Activated naive CD4-positive, alpha-beta T cell treated with anti-CD3 and anti-CD28 coated beads, Interleukin-2, amount 50 U/mL, for 24 hours (primary cell): ENCODE measurements at regions not wholly inside any gene's neighbourhood (a gene's known extent, or its start where the extent isn't known, plus 50 kb on each side); places are given as distances from the start of the nearest gene placed in this dataset.
"Not testable (repeated sequence)": the region's sequence is repeated elsewhere in the genome, so short reads cannot be mapped to it uniquely, and the experiment has no call there.

ENCODE experiments used
- H3K27ac Mint-ChIP-seq: one replicate; pipeline ENCODE4 v1.8.0; 2021; ENCODE audit warnings: mild to moderate bottlenecking, mixed read lengths
- H3K27me3 Mint-ChIP-seq: one replicate; pipeline ENCODE4 v1.8.0; 2021; ENCODE audit warnings: mixed read lengths
- H3K36me3 Mint-ChIP-seq: one replicate; pipeline ENCODE4 v1.8.0; 2021; ENCODE audit warnings: mixed read lengths
- H3K4me1 Mint-ChIP-seq: one replicate; pipeline ENCODE4 v1.8.0; 2021; ENCODE audit warnings: mixed read lengths
- H3K4me3 Mint-ChIP-seq: one replicate; pipeline ENCODE4 v1.8.0; 2021; ENCODE audit warnings: mild to moderate bottlenecking, mixed read lengths
- H3K9me3 Mint-ChIP-seq: one replicate; pipeline ENCODE4 v1.8.0; 2021; ENCODE audit warnings: mixed read lengths

GRCh38 chr2:8592736-8593135 lies 89.1 kb upstream of the ID2 start:
- H3K9me3 Mint-ChIP-seq, result no peaks in the 10 kb centered on the region
- H3K27ac Mint-ChIP-seq, result no peak overlapping the region
- peaks cover 5% of the 10 kb centered on the region for H3K4me1 Mint-ChIP-seq
- H3K36me3 Mint-ChIP-seq, result no peaks in the 10 kb centered on the region
- no peak overlapping the region for H3K4me3 Mint-ChIP-seq
- no peaks in the 10 kb centered on the region for H3K27me3 Mint-ChIP-seq

- Mint-ChIP-seq H3K27me3 (no peaks in the 10 kb centered on the region), H3K27ac (no peak overlapping the region), H3K36me3 (no peaks in the 10 kb centered on the region), H3K4me3 (no peak overlapping the region), H3K9me3 (no peaks in the 10 kb centered on the region), H3K4me1 (peaks cover 5% of the 10 kb centered on the region)
Measured at GRCh38 chr2:8593243-8593642, 88.6 kb upstream of the ID2 start.

- H3K9me3 Mint-ChIP-seq, result no peaks in the 10 kb centered on the region
- H3K4me3 Mint-ChIP-seq, result no peak overlapping the region
- no peaks in the 10 kb centered on the region for H3K27me3 Mint-ChIP-seq
- H3K36me3 Mint-ChIP-seq, result no peaks in the 10 kb centered on the region
- H3K27ac Mint-ChIP-seq, result no peak overlapping the region
- no peaks in the 10 kb centered on the region for H3K4me1 Mint-ChIP-seq
Measured at GRCh38 chr2:8594731-8595427, 87.0 kb upstream of the ID2 start.

- no peak overlapping the region for H3K27ac Mint-ChIP-seq
- no peaks in the 10 kb centered on the region for H3K4me1 Mint-ChIP-seq
- H3K36me3 Mint-ChIP-seq, result no peaks in the 10 kb centered on the region
- no peaks in the 10 kb centered on the region for H3K27me3 Mint-ChIP-seq
- no peak overlapping the region for H3K4me3 Mint-ChIP-seq
- H3K9me3 Mint-ChIP-seq, result no peaks in the 10 kb centered on the region
Measured at GRCh38 chr2:8595428-8595805, 86.4 kb upstream of the ID2 start.

- no peaks in the 10 kb centered on the region for H3K27me3 Mint-ChIP-seq
- H3K4me1 Mint-ChIP-seq, result no peaks in the 10 kb centered on the region
Measured at GRCh38 chr2:8595811-8596600, 85.8 kb upstream of the ID2 start.

GRCh38 chr2:8597094-8597493 lies 84.8 kb upstream of the ID2 start:
- H3K4me3 Mint-ChIP-seq, result no peak overlapping the region
- H3K27me3 Mint-ChIP-seq, result no peaks in the 10 kb centered on the region
- H3K27ac Mint-ChIP-seq, result no peak overlapping the region
- H3K4me1 Mint-ChIP-seq, result no peaks in the 10 kb centered on the region
- H3K9me3 Mint-ChIP-seq, result no peaks in the 10 kb centered on the region
- no peaks in the 10 kb centered on the region for H3K36me3 Mint-ChIP-seq

More at GRCh38 chr2:8595811-8596600, 85.8 kb upstream of the ID2 start:
- Mint-ChIP-seq H3K4me3 (no peak overlapping the region), H3K36me3 (no peaks in the 10 kb centered on the region), H3K27ac (no peak overlapping the region), H3K9me3 (no peaks in the 10 kb centered on the region)

GRCh38 chr2:8597559-8598225 lies 84.2 kb upstream of the ID2 start:
- no peaks in the 10 kb centered on the region for H3K27me3 Mint-ChIP-seq
- H3K4me1 Mint-ChIP-seq, result no peaks in the 10 kb centered on the region
- no peak overlapping the region for H3K27ac Mint-ChIP-seq
- no peaks in the 10 kb centered on the region for H3K36me3 Mint-ChIP-seq
- H3K9me3 Mint-ChIP-seq, result no peaks in the 10 kb centered on the region
- H3K4me3 Mint-ChIP-seq, result no peak overlapping the region

- Mint-ChIP-seq H3K36me3 (no peaks in the 10 kb centered on the region), H3K9me3 (no peaks in the 10 kb centered on the region), H3K4me1 (no peaks in the 10 kb centered on the region), H3K4me3 (no peak overlapping the region), H3K27ac (no peak overlapping the region), H3K27me3 (no peaks in the 10 kb centered on the region)
Measured at GRCh38 chr2:8598295-8599165, 83.3 kb upstream of the ID2 start.

GRCh38 chr2:8599421-8600242 lies 82.2 kb upstream of the ID2 start:
- no peaks in the 10 kb centered on the region for H3K9me3 Mint-ChIP-seq
- no peak overlapping the region for H3K27ac Mint-ChIP-seq
- H3K27me3 Mint-ChIP-seq, result no peaks in the 10 kb centered on the region

GRCh38 chr2:8600456-8600855 lies 81.4 kb upstream of the ID2 start:
- Mint-ChIP-seq H3K27ac (no peak overlapping the region), H3K27me3 (no peaks in the 10 kb centered on the region), H3K4me1 (no peaks in the 10 kb centered on the region), H3K9me3 (no peaks in the 10 kb centered on the region), H3K4me3 (no peak overlapping the region), H3K36me3 (no peaks in the 10 kb centered on the region)

More at GRCh38 chr2:8599421-8600242, 82.2 kb upstream of the ID2 start:
- H3K4me3 Mint-ChIP-seq, result no peak overlapping the region
- H3K36me3 Mint-ChIP-seq, result no peaks in the 10 kb centered on the region
- no peaks in the 10 kb centered on the region for H3K4me1 Mint-ChIP-seq

- Mint-ChIP-seq H3K4me1 (peaks cover 2% of the 10 kb centered on the region), H3K27ac (no peak overlapping the region), H3K4me3 (no peak overlapping the region), H3K36me3 (no peaks in the 10 kb centered on the region), H3K27me3 (no peaks in the 10 kb centered on the region), H3K9me3 (no peaks in the 10 kb centered on the region)
Measured at GRCh38 chr2:8602809-8603208, 79.0 kb upstream of the ID2 start.

GRCh38 chr2:8603356-8603755 lies 78.5 kb upstream of the ID2 start:
- H3K4me3 Mint-ChIP-seq, H3K4me1 Mint-ChIP-seq, H3K27me3 Mint-ChIP-seq, H3K36me3 Mint-ChIP-seq, H3K9me3 Mint-ChIP-seq, H3K27ac Mint-ChIP-seq: not testable (repeated sequence)

- Mint-ChIP-seq H3K27me3 (no peaks in the 10 kb centered on the region), H3K4me3 (no peak overlapping the region)
Measured at GRCh38 chr2:8604262-8604661, 77.6 kb upstream of the ID2 start.

GRCh38 chr2:8605351-8606065 lies 76.3 kb upstream of the ID2 start:
- H3K36me3 Mint-ChIP-seq, result no peaks in the 10 kb centered on the region
- no peak overlapping the region for H3K4me3 Mint-ChIP-seq
- no peak overlapping the region for H3K27ac Mint-ChIP-seq

More at GRCh38 chr2:8604262-8604661, 77.6 kb upstream of the ID2 start:
- Mint-ChIP-seq H3K36me3 (no peaks in the 10 kb centered on the region), H3K4me1 (peaks cover 9% of the 10 kb centered on the region), H3K9me3 (no peaks in the 10 kb centered on the region), H3K27ac (no peak overlapping the region)

More at GRCh38 chr2:8605351-8606065, 76.3 kb upstream of the ID2 start:
- Mint-ChIP-seq H3K9me3 (peaks cover 3% of the 10 kb centered on the region), H3K4me1 (peaks cover 9% of the 10 kb centered on the region), H3K27me3 (no peaks in the 10 kb centered on the region)
